ENCODE measurements at regions not wholly inside any gene's neighbourhood (a gene's known extent, or its start where the extent isn't known, plus 50 kb on each side); places are given as distances from the start of the nearest gene placed in this dataset.

DNA sequence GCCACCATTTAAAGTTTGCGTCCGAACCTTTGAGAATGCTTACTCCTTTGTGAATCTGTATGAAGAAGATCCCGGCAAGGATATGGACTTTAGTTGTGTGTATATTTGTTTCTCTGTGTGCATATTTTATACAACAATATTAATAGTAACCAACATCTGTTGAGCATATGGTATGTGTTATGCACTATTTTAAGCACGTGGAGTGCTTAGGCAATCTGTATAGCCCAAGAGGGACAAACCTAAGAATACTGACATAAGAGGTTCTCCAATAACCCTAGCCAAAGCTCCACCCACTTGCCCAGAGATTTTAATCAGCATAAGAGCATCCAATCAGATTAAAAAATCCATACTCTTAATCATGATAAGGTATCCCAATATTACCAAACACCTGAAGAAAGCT, 92.7 kb downstream of the MAB21L3 start:
- TF ChIP-seq GATA2 (IDR thresholded peaks at IDR 0.05; ENCODE audit: low read depth, low read length) (no peak), GATA3 (IDR thresholded peaks at IDR 0.05; ENCODE audit: low read depth, low read length) (no peak)
